ENCODE measurements at regions not wholly inside any gene's neighbourhood (a gene's known extent, or its start where the extent isn't known, plus 50 kb on each side); places are given as distances from the start of the nearest gene placed in this dataset. TPM values are rescaled to one million over a fixed set of nuclear protein-coding genes. Genes with fewer than 3 reads are reported as not detected.

MicroRNA genes in the stretch of these regions (microRNA counts, 767-probe panel; counts per million panel counts)
- microRNA hsa-miR-622 = not detected

Small RNAs in the stretch of these regions (small RNA-seq; reads per million reads assigned to genes)
- gene AL445647.2 (not detected), gene BRK1P2 (not detected), gene RF00212 (not detected), gene RNA5SP34 (not detected), gene RNU6-75P (not detected)

Data from K562 (cell line).